CMK (cell line): ENCODE measurements at regions not wholly inside any gene's neighbourhood (a gene's known extent, or its start where the extent isn't known, plus 50 kb on each side); places are given as distances from the start of the nearest gene placed in this dataset.

Experiments used
- DNase-seq: peaks from one replicate; pipeline ENCODE4 v3.0.0-alpha.2; 2010; ENCODE audit warnings: low read depth

DNA sequence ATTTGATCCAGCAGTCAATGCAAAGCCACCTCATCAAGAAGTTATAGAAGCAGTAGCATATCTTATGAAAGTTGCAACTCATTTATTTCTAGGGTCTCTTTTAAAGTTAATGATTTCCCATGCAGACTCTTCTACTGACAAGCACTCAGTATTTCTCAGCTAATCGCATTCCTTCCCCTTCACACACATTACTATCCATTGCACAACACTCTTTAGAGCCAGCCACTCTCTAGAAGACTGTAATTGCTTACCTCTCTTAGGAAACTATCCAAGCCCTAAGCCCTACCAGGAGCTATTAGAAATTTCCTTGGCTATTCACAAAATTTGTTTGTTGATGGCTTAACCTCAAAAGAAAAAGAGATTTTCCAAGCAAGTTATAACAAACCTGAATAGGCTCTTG is 106.0 kb downstream of the ADAMTS1 start:
- DNase-seq = no peak

DNA sequence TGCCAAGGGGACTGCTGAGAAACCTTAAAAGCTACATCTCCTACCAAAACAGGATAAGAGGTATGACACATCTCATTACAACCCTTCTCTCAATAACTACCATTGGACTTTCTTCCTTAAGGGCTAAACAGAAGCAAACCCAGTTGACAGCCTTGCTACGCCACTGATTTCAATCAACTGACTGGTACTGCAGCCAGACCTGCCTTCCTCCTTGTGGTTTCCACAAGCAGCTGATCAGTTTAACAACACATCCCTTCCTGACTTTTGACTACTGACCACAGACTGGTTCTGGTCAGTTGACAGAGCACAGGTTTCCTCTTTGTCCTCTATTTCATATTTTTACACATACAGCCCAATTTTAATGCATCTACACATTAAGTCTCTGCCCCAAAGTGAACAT is 108.8 kb downstream of the ADAMTS1 start:
- DNase-seq = no peak

DNA sequence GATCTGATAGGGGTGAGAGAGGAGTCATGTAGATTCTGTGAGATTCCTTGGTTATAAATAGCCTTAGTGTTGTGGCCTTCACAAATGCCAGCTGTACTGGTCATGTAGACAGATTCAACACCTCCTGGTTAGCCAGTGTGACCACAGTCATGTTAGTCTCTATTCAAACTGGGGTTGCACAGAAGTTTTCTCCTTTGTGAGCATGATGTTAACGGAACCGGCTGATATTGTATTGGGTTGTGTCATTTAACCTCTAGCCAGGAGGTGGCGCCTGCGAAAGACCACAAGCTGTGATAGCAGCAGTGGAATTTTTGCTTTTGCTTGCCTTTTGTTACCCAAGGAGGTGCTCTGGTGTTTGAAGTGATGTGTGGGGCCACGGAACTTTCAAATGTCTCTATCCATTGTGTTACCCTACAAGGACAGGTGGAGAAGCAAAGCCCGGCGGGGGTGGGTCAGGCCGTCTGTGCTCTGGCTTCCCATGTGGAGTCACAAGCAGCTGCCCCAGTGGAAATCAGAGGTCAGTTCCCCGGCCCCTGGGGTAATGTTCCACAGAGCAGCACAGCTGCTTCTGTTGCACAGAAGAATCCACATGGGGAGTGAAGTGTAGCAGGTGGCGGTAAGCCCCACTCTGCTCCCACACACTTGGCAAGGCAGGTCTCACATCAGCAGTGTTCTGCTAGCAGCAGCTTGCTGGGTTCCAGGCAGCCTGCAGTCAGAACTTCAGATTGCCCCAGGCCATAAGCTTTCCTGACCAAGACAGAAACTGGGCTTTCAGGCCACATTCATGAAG is 112.6 kb downstream of the ADAMTS1 start:
- DNase-seq = no peak

DNA sequence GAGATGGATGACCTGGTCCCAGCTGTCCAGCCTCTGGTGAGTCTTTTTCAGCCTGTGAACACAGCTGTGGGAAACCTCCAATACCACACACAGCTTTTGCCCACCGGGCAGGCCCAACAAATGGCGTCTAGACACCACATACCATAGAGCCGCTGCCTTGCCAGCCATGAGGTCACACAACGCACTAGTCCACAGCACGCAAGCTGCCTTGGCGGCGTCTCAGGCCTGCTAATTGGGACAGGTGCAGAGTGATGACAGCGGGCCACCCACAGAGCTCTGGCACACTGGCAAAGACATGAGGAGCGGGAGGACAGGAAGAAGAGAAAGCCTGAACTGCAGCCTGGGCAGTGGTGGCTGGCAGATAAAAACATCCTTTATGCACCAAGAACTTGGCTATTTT is 125.5 kb downstream of the ADAMTS1 start:
- no peak for DNase-seq

DNA sequence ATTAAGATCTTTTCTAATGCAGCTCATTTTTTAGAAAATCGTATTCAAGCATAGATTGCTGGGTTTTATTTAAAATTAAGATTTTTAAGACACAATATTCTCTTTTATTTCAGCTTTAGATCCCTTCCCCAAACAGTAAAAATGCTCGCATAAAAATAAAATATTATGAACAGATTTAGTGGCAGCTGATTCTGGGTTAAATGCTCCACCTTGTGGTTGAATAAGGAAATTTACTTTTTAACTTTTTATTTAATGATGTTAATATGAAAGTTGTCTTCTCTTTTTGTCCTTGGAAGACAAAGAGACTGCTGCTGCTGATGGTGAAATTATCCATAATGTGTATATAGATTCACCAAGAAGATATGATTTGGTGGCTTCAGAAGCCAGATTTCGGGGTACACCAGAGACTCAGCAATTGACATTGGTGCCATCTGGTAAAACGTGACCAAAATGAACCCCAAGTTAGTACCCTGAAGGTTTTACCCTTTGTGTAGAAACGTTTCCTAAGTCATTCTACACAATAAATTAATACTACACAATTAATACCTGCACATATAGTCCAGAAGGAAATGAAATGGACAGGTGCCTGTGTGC is 128.0 kb downstream of the ADAMTS1 start:
- DNase-seq = no peak

DNA sequence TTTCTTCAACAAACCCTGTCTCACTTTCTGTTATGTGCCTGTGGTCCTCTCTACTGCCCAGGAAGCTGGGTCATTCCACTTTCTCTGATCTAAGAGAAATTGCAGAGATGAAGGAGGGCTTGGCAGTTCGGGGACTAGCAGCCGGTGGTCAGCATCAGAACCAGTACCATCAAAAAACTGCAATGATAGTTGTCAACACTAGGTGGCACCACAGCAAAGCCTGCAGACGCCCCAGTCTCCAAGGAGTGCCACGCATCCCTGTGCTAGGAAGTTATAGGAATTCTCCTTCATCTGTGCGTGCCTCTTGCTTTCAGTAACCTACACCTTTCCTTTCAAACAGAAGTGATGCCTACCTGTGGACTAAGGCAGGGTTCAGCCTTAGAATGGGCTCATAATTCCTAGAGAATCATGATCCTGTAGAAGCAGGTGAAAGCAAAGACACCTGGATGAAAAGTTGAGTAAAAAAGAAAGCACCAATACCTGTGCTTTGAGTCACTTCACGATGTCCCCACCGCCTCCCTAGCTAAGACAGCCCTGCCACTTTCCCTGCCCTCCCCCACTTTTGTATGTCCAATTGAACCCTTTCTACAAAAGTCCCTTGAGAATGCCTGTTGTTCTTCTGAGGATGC is 129.2 kb downstream of the ADAMTS1 start:
- DNase-seq = peak; percentile 31

DNA sequence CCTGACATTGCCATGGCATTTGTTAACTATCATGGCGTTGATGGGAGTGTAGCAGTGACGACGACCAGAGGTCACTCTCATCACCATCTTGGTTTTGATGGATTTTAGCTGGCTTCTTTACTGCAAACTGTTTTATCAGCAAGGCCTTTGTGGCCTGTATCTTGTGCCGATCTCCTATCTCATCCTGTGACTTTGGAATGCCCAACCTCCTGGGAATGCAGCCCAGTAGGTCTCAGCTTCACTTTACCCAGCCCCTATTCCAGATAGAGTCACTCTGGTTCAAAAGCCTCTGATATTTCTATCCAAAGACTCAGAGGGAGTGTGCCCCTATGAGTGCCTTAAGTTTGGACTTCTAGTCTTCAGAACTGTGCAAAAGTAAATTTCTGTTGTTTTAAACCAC is 130.1 kb downstream of the ADAMTS1 start:
- no peak for DNase-seq

DNA sequence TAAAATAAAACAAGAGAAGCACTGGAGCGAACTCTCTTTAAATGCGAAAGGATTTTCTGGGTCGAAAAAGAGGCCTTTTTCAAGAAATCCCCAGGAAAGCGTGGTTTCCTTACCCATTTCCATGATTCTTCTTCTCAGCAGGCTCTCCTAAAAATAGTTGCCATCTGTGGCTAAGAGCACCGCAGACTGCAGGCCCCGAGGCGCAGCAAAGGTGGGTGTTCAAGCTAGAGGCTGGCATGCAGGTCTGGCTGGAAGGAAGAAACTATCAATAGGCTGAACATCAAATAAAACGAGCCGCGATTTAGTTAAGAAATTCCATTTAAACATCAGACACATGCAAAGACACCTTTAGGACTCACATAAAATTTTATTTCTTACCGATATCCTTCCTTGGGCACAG is 135.1 kb downstream of the ADAMTS1 start:
- no peak for DNase-seq

DNA sequence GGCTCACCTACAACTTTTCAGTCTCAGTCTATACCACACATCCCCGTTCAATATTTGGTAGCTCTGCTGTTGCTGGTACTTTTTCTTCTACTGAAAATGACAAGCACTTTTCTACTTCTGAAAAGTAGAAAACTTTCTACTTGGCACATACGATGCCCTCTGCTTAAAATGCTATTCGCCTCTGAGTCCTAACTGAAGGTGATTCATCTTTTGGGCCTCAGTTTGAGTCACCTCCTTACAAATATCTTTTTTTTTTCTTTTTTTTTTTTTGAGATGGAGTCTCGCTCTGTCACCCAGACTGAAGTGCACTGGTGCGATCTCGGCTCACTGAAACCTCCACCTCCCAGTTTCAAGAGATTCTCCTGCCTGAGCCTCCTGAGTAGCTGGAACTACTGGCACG is 136.0 kb upstream of the CYYR1 start:
- no peak for DNase-seq

DNA sequence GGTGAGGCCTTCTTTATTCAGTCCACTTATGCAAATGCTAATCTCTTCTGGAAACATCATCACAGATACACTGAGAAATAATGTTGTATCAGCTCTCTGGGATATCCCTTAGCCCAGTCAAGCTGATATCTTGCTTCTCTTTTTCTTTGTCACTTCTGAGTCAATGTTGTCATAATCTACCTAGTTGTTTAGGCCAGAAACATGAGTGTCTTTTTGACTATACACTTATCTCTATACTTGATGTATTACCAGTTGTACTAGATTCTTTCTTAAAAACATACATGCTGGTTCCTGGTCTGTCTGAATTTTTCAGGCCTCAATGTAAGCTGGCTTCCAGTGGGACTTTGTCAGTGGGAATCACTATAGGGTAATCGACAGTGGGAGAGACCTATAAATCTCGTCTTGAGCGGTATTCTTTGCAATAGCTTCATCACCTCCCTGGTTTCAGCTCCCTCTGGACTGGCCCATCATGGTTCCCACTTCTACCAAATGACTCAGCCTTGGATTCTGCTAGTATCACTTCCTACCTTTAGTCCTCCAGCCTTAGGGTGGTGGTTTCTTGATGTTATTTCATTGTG is 135.2 kb upstream of the CYYR1 start:
- DNase-seq = no peak

DNA sequence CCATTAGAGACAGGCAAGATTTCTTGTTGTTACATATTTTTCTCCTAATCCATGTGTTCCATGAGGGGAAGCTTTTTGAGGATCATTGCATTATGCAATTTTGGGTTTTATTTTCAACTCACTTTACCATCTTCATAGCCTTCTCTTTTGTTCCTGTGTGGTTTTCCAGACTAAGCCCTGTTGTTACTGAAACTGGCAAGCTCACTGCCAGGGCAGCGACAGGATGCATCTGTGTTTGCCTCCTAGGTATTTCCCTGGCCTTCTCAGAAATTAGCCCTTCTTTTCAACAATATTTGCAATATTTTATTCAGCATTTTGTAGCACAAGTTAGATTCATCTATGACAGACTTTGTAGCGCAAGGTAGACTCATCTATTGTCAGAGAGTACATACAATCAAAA is 134.2 kb upstream of the CYYR1 start:
- DNase-seq = no peak

DNA sequence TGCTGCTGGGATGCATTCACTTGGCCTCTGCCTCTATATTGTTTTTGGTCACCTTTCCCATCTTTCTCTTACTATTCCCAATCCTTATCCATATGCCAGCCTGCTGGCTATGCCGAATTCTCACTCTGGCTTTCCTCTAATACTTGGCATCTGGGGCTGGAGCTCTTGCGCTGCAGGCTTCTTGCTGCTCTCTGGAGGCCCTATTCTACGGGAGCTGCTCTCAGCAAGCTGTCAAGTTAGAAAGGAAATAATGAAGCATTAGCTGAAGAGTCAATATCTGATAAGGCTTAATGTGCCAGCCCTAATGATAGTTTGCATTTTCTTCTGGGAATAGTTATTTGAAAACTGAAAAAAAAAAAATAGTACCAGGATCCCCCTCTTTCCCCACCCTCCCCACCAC is 125.3 kb upstream of the CYYR1 start:
- no peak for DNase-seq

DNA sequence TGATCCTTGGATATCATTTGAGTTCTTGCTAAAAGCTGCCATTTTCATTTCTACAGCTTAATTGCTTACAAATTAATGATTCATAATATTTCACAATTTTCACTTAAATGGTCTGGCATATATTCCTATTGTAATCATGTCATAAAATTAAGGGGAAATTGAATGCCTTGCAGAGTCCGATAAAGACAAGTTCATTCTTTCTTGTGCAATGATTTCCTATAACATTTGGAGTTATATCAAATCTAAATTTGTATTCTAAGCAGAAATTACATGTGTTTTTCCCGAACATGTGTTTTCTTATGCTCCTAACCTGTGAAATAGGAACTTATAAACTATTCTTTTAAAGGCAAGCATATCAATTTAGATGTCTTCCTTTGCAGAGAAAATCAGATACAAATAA is 118.3 kb upstream of the CYYR1 start:
- no peak for DNase-seq

DNA sequence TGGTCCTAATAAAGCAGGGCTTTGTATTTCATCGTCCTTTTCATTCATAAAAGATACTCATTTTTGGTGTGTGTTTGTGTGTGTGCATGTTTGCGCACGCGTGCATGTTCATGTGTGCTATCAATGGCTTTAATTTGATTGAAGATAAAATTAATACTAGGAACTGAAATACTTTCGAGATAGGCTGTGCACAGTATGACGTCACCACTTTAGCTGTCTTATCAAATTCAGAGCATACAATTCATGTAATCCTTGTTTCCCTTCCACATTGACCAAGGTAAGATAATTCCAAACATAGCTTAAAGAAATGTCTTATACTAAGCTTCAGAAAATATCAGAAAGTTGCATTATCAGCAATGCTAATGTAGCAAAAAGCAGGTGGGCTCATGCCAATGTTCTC is 113.6 kb upstream of the CYYR1 start:
- no peak for DNase-seq

DNA sequence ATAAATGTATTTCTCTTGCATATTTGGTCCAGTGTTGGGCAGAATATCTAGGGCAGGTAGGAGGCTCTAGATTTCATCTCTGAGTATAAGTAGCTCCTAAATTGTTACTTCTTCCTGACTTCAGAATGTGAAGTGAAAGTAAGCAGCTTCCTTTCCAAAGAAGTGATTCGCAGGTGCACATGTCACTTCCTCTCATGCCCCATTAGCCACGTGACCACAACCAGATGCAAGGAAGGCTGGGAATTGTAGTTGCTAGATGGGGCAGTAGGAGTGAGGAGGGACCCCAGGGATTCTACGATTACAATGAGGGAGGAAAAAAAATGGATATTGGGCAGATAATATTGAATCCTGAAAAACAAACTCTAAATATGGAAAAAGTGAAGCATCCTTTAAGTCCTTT is 113.2 kb upstream of the CYYR1 start:
- DNase-seq = peak; percentile 15

DNA sequence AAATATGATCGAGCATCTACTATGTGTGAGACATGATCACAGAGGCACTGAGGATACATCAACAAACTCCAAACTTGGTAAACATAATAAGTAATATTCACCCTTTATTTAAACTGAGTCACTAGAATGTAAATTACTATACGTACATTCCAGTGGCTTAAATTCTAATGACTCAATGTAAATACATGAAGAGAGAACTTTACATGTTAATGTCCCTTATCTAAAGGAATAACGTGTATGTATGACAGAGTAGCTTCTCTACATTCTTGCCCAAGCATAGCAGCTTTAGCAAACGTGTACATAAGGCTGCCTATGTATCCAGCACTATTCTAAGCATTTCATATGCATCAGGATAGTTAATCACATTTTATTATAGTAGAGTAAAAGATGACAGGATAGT is 111.8 kb upstream of the CYYR1 start:
- DNase-seq = no peak

DNA sequence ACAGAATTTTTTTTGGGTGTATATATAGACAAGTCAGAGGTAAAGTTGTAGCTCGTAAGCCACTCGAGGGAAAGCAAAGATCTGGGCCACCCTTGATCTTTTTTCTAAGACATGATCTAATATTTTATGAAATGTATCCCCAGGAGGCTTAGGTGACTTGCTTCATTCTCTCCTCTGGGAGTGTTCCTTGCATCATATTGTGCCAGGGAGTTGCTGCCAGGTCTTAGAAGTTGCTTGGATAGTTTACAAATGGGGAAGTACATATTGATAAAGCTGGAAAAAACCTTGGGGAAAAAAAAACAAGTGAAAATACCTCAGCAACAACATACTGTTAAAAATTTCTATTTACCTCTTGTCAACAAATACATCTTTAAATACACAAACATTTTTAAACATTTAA is 110.9 kb upstream of the CYYR1 start:
- no peak for DNase-seq

DNA sequence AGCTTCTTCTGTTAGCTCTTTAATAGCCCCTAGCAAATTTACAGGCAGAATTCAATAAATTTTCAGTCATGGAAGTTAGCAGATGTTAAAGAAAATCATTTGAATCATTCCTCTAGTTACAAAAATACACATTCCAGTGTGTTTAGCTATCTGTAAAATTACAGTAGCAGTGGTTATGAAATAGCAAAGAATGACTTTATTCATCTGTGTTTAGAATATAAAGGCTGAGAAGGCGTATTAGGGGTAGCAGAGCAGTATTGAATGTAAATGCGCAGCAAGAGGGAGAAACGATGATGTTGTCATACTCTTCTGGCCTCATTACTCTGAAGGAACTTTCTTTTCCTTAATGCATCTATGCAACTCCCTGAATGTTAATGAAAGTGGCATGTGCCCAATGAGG is 106.2 kb upstream of the CYYR1 start:
- DNase-seq = no peak

DNA sequence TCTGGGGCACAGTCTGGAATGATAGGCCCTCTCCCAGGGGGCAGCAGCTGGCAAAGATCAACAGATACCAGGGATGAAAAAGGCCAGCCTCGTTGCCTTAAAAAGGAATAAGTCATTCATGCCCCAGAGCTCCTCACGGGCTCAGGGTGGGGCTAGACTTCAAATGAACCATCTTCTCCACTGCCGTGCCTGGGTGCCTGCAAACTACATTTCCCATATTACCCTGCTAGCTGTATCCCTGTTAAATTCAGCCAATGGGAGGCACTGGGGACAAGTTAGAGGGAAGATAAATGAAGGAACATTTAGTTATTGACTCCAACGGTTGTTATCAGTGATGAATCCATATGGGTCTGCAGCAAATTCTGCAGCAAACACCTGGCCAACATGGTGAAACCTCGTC is 101.2 kb upstream of the CYYR1 start:
- no peak for DNase-seq

DNA sequence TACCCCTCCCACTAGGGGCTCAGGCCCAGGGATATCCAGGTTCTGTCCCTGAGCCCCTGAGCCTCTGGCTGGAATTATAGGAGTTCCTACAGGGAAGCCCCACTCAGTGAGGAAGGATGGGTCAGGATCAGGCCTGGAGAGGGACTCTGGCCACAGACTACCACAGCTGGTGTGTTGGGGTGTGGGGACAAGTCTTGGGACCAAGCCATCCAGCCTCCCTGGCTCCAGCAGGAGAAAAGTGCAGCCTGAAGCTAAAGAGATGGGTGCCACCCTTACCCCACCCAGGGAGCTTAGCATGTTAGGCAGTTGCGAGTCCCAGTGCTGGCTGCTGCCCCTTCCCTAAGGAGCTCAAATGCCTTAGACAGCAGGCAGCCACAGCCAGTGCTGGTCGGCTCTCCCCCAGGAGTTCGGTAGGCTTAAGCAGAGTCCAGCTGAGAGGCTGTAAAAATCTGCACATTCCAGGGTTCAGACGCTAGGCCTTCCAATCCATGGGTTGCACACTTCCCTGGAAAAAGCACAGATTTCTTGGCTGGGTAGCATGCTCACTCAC is 96.2 kb upstream of the CYYR1 start:
- no peak for DNase-seq

DNA sequence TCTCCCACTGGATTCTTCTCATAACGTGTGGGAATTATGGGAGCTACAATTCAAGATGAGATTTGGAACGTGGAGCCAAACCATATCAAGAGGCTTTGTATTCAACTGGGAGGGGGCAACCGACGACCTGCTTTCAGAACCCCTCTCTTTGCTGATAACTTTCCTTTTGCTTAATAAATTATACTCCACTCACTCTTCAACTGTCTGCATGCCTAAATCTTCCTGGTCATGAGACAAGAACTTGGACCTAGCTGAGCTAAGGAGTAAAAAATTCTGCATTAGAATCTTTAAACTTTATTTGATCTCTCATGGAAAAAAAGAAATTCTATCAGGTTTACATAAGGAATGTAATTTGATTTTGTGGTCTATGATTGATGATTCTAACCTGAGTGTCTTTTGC is 86.7 kb upstream of the CYYR1 start:
- DNase-seq = no peak

DNA sequence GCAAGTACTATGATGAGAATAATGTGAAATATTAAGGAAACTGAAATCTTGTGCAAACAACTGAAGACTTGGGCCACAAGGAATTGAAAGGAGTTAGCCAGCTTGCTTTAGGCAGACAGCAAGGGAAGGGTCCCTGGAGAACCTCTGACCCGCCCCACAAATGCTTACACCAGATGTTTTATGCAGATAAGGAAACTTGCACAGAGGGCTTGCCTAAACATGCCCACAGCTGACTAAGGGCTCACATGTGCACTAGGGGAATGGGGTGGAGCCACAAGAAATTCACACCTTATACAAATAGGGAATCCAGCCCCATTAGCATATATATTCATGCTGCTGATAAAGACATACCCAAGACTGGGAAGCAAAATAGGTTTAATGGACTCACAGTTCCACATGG is 86.1 kb upstream of the CYYR1 start:
- peak; percentile 29 for DNase-seq

DNA sequence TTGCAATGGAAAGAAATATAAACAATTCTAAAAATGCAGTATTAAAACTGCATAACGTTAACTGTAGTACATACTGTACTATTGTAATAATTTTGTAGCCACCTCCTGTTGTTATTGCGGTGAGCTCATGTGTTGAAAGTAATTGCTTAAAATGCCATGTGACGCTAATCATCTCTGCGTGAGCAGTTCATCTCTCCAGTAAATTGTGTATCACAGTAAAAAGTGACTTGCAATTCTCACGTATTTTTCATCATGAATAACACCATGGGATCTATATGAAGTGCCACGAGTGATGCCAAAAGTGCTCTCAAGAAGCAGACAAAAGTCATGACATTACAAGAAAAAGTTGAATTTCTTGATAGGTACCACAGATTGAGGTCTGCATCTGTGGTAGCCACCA is 82.4 kb upstream of the CYYR1 start:
- no peak for DNase-seq
